SK-N-MC (cell line): ENCODE measurements at regions not wholly inside any gene's neighbourhood (a gene's known extent, or its start where the extent isn't known, plus 50 kb on each side); places are given as distances from the start of the nearest gene placed in this dataset.

ENCODE experiments used
- EZH2 ChIP-seq: fragments of 200-600 bp; sonication (generic); IDR thresholded peaks from one replicate; pipeline ENCODE4 v1.6.1; 2017; ENCODE audit warnings: antibody characterized with exemption
- FOXP2 ChIP-seq: optimal IDR thresholded peaks from 2 replicates; pipeline ENCODE3; 2011; ENCODE audit warnings: mild to moderate bottlenecking, moderate library complexity; ENCODE audit not compliant: insufficient read depth; ENCODE audit errors: extremely low read length, control extremely low read depth
- POLR2AphosphoS5 ChIP-seq: IDR thresholded peaks from 2 replicates; pipeline ENCODE4 v1.6.1; 2012; ENCODE audit warnings: mild to moderate bottlenecking, low read depth, low read length, borderline replicate concordance

GRCh38 chr20:11094196-11094595, 420.4 kb upstream of the JAG1 start:
- TF ChIP-seq EZH2: no peak
- TF ChIP-seq POLR2AphosphoS5: no peak
- TF ChIP-seq FOXP2: no peak
